Smooth muscle cell (in vitro differentiated cells): ENCODE measurements at regions not wholly inside any gene's neighbourhood (a gene's known extent, or its start where the extent isn't known, plus 50 kb on each side); places are given as distances from the start of the nearest gene placed in this dataset.
A peak's percentile ranks its signal among the peaks of the same experiment; 100 is the strongest.

ENCODE experiments used
- DNase-seq: peaks from one replicate; lab custom pipeline; 2025; ENCODE audit not compliant: unreplicated experiment; lab: John Stamatoyannopoulos, UW
- H2AFZ ChIP-seq: fragments of 200-600 bp; sonication (generic); 2 replicates; pipeline ENCODE4 v1.6.0; 2016; ENCODE audit warnings: antibody characterized with exemption, low read depth, mild to moderate bottlenecking
- H3F3A ChIP-seq: fragments of 200-600 bp; sonication (generic); 2 replicates; pipeline ENCODE4 v1.6.0; 2017; ENCODE audit warnings: antibody characterized with exemption, low read depth
- H3K27ac ChIP-seq: fragments of 200-600 bp; sonication (generic); 2 replicates; pipeline ENCODE4 v1.5.1; 2016; ENCODE audit warnings: low read depth, mild to moderate bottlenecking
- H3K27me3 ChIP-seq: fragments of 200-600 bp; sonication (generic); 2 replicates; pipeline ENCODE4 v1.6.1; 2016; ENCODE audit warnings: low read depth, mild to moderate bottlenecking
- H3K36me3 ChIP-seq: fragments of 200-600 bp; sonication (generic); 2 replicates; pipeline ENCODE4 v1.5.1; 2016; ENCODE audit warnings: low read depth
- H3K4me1 ChIP-seq: fragments of 200-600 bp; sonication (generic); 2 replicates; pipeline ENCODE4 v1.5.1; 2016; ENCODE audit warnings: low read depth
- H3K4me2 ChIP-seq: fragments of 200-600 bp; sonication (generic); 2 replicates; pipeline ENCODE4 v1.6.0; 2016; ENCODE audit warnings: mild to moderate bottlenecking
- H3K4me3 ChIP-seq: fragments of 200-600 bp; sonication (generic); 2 replicates; pipeline ENCODE4 v1.5.1; 2016; ENCODE audit warnings: mild to moderate bottlenecking
- H3K79me2 ChIP-seq: fragments of 200-600 bp; sonication (generic); 2 replicates; pipeline ENCODE4 v1.6.0; 2016; ENCODE audit warnings: low read depth, mild to moderate bottlenecking
- H3K9ac ChIP-seq: fragments of 200-600 bp; sonication (generic); 2 replicates; pipeline ENCODE4 v1.6.0; 2016; ENCODE audit warnings: low read depth
- H3K9me3 ChIP-seq: fragments of 200-600 bp; sonication (generic); replicated peaks from 2 replicates; pipeline ENCODE4 v1.5.1; 2016; ENCODE audit warnings: low read depth
- H4K20me1 ChIP-seq: fragments of 200-600 bp; sonication (generic); 2 replicates; pipeline ENCODE4 v1.6.0; 2016; ENCODE audit warnings: low read depth
- WGBS: methylation state at CpG from one replicate; pipeline ENCODE4 v1.1.7; 2016; ENCODE audit warnings: low lambda C conversion rate; 5-methylcytosine and 5-hydroxymethylcytosine counted together
- TF ChIP-seq, protein P1 (sequence below): fragments of 200-600 bp; sonication (generic); IDR thresholded peaks from 2 replicates; pipeline ENCODE4 v1.5.1; 2017; ENCODE audit warnings: borderline replicate concordance, mild to moderate bottlenecking, antibody characterized with exemption; ENCODE audit not compliant: insufficient read depth, poor library complexity, severe bottlenecking

DNA sequence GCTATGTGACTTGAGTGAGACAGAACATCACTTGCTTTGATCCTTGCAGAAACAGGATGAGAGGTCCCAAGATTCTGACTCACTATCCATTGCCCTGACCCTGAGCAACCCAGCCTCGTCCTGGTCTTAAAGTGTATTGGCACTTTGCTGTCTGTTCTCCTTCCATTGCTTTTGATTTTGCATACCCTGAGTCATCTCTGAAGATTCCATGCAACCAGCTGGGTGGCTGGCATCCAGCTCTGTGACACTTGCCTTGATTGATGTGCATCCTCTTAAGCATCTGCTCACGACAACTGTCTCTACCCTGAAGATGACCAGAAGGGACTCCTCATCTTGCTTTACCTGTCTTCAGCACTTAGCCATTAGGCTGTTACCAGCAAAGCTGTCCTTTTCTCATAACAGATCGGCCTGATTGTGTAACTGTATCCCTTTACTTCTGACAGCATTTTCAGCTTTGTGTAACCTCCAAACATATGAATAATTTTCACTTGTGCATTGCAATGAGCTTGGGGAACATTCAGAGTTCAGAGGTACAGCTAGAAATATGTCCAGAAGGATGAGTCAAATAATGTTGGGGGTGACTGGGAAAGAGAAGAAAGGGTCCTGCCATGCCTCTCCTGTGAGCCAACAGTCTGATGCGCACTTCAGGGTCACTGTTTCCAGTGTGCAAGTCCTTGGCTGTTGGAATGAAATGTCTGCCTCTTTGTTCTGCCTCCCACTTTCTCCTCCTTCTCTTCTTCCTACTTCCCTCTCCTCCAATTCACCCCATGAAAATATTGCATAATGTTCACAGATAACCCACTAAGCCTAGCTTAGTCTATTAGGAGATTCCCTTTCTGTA, 249.7 kb upstream of the OSR1 start:
- 51% methylated on average over 4 of the region's 4 CpGs for WGBS
- H3K4me1 ChIP-seq: no peaks in the 10 kb centered on the region
- no peaks in the 10 kb centered on the region for H4K20me1 ChIP-seq
- no peaks in the 10 kb centered on the region for H3F3A ChIP-seq
- no peaks in the 10 kb centered on the region for H3K79me2 ChIP-seq
- H3K27ac ChIP-seq: no peak overlapping the region
- peaks cover 3% of the 10 kb centered on the region for H3K27me3 ChIP-seq
- H3K4me2 ChIP-seq: peak overlapping the region; percentile 43
- H3K9me3 ChIP-seq: no peaks in the 10 kb centered on the region
- H3K9ac ChIP-seq: no peak overlapping the region
- no peak overlapping the region for H3K4me3 ChIP-seq
- no peak for DNase-seq
- H3K36me3 ChIP-seq: no peaks in the 10 kb centered on the region
- TF ChIP-seq, protein P1, sequence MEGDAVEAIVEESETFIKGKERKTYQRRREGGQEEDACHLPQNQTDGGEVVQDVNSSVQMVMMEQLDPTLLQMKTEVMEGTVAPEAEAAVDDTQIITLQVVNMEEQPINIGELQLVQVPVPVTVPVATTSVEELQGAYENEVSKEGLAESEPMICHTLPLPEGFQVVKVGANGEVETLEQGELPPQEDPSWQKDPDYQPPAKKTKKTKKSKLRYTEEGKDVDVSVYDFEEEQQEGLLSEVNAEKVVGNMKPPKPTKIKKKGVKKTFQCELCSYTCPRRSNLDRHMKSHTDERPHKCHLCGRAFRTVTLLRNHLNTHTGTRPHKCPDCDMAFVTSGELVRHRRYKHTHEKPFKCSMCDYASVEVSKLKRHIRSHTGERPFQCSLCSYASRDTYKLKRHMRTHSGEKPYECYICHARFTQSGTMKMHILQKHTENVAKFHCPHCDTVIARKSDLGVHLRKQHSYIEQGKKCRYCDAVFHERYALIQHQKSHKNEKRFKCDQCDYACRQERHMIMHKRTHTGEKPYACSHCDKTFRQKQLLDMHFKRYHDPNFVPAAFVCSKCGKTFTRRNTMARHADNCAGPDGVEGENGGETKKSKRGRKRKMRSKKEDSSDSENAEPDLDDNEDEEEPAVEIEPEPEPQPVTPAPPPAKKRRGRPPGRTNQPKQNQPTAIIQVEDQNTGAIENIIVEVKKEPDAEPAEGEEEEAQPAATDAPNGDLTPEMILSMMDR: no peak
- no peak overlapping the region for H2AFZ ChIP-seq

DNA sequence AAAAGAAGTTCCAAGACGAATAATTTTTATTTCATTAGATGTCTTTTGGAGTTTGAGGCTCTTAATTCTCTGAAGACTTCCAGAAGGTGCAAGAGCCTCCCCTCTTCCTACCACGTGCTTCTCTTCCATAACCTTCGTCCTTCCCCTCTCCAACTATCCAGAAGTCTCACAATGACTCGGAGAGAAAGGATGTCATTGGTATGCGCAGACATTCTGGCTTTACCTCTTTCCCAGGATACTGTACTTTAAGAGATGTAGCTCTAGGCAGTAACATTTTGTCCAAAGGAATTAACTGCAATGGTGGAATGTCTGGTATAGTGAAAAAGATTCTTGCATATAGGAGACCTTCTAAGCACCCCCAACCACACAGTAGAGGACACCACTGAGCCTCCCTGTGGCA, 249.0 kb upstream of the OSR1 start:
- no peak overlapping the region for H3K9ac ChIP-seq
- peak overlapping the region; percentile 43 for H3K4me2 ChIP-seq
- DNase-seq: no peak
- no peaks in the 10 kb centered on the region for H4K20me1 ChIP-seq
- no peaks in the 10 kb centered on the region for H3K79me2 ChIP-seq
- H3K4me3 ChIP-seq: no peak overlapping the region
- H3K4me1 ChIP-seq: no peaks in the 10 kb centered on the region
- peaks cover 3% of the 10 kb centered on the region for H3K27me3 ChIP-seq
- no peak overlapping the region for H3K27ac ChIP-seq
- no peak overlapping the region for H2AFZ ChIP-seq
- H3F3A ChIP-seq: no peaks in the 10 kb centered on the region
- no peaks in the 10 kb centered on the region for H3K9me3 ChIP-seq
- TF ChIP-seq, protein P1: no peak
- no peaks in the 10 kb centered on the region for H3K36me3 ChIP-seq
- 60% methylated on average over 5 of the region's 5 CpGs for WGBS

DNA sequence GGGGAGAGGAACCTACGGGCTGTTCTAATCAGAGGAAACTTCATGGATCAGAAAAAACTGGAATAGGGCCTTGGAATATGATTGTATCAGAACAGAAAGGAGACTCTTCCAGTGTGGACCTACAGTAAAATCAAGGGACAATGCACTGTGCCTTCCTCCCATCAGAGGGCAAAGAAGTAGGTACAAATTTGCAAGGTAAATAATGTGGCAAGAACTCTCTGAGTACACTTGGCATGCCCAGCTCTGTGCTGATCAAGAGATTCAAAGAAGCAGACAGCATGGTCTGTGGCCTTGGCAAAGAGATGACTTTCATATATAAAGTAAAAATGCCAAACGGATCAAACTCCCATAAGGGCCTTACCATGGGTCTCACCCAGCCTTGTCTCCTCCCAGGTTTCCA, 242.6 kb upstream of the OSR1 start:
- no peak overlapping the region for H3K4me3 ChIP-seq
- WGBS: 88% methylated on average over 2 of the region's 2 CpGs

More for the DNA sequence above, 242.6 kb upstream of the OSR1 start:
- no peak for DNase-seq
- no peaks in the 10 kb centered on the region for H4K20me1 ChIP-seq
- no peaks in the 10 kb centered on the region for H3K4me1 ChIP-seq
- TF ChIP-seq, protein P1: no peak
- H3K9me3 ChIP-seq: no peaks in the 10 kb centered on the region
- no peaks in the 10 kb centered on the region for H3K79me2 ChIP-seq
- peaks cover 19% of the 10 kb centered on the region for H3K27me3 ChIP-seq
- H3K4me2 ChIP-seq: no peak overlapping the region
- no peaks in the 10 kb centered on the region for H3K36me3 ChIP-seq
- H3K27ac ChIP-seq: no peak overlapping the region
- H2AFZ ChIP-seq: no peak overlapping the region
- H3K9ac ChIP-seq: no peak overlapping the region
- H3F3A ChIP-seq: no peaks in the 10 kb centered on the region
